Gastrocnemius medialis (tissue), 4 donors: ENCODE measurements at regions not wholly inside any gene's neighbourhood (a gene's known extent, or its start where the extent isn't known, plus 50 kb on each side); places are given as distances from the start of the nearest gene placed in this dataset.

Source experiments
- ATAC-seq, 2 donors: fragments of 150-250 bp; one replicate each; pipeline ENCODE4 v1.9.1; 2016
- DNase-seq, 2 donors: peaks; one replicate each; pipeline ENCODE4 v3.0.0-alpha.2; 2019
- H3K27ac ChIP-seq, 4 donors: fragments of 200-600 bp; sonication (generic); 1 replicate in 1 of 4; 2 replicates in 3 of 4; pipeline ENCODE4 v1.5.1; 2016 to 2018; ENCODE audit warnings: mild to moderate bottlenecking in 2 of 4, moderate library complexity in 1 of 4
- H3K27me3 ChIP-seq, 3 donors: fragments of 200-600 bp; sonication (generic) in 2 of 3; 1 replicate in 1 of 3; 2 replicates in 2 of 3; pipeline versions ENCODE4 v1.5.1 to v1.6.0; 2016 to 2019; ENCODE audit warnings: mild to moderate bottlenecking in 1 of 3, moderate library complexity in 1 of 3
- H3K36me3 ChIP-seq, 2 donors: fragments of 200-600 bp; sonication (generic) in 1 of 2; one replicate each; pipeline ENCODE4 v1.5.1; 2017 to 2018
- H3K4me1 ChIP-seq, 2 donors: fragments of 200-600 bp; sonication (generic) in 1 of 2; one replicate each; pipeline ENCODE4 v1.5.1; 2016 to 2017; ENCODE audit warnings: mild to moderate bottlenecking in 2 of 2
- H3K4me3 ChIP-seq, 4 donors: fragments of 200-600 bp; sonication (generic) in 3 of 4; 1 replicate in 1 of 4; 2 replicates in 3 of 4; pipeline ENCODE4 v1.5.1; 2016 to 2019; ENCODE audit warnings: mild to moderate bottlenecking in 2 of 4
- H3K9me3 ChIP-seq, 3 donors: fragments of 200-600 bp; sonication (generic) in 2 of 3; 1 replicate in 1 of 3; 2 replicates in 2 of 3; pipeline ENCODE4 v1.5.1; 2016 to 2019
- POLR2A ChIP-seq, 2 donors: fragments of 450-650 bp; IDR thresholded peaks; one replicate each; pipeline ENCODE4 v1.6.1; 2017; ENCODE audit warnings: antibody characterized with exemption in 2 of 2, mild to moderate bottlenecking in 2 of 2, moderate library complexity in 2 of 2
- in situ Hi-C, 4 donors: fragments of 200-750 bp; cut with MboI; loops; one replicate each; pipeline versions ENCODE4 v1.15.0 to v1.8.0; 2017; ENCODE audit warnings: low sequenced_read_pairs in 4 of 4
- intact Hi-C: fragments of 100-400 bp; cut with DNase I; formaldehyde crosslinking; loops from one replicate; pipeline ENCODE4 v1.15.1; 2023; ENCODE audit warnings: low total_unique reads
- TF ChIP-seq, protein P1 (sequence below), 5 experiments: fragments of 450-650 bp in 3 of 5; fragments of 200-600 bp in 2 of 5; sonication (generic) in 2 of 5; IDR thresholded peaks in 4 of 5; conservative IDR thresholded peaks in 1 of 5; 1 replicate in 4 of 5; 2 replicates in 1 of 5; pipeline ENCODE4 v1.5.1; 2016 to 2019; ENCODE audit warnings: antibody characterized with exemption in 5 of 5, mild to moderate bottlenecking in 3 of 5, moderate library complexity in 3 of 5

DNA sequence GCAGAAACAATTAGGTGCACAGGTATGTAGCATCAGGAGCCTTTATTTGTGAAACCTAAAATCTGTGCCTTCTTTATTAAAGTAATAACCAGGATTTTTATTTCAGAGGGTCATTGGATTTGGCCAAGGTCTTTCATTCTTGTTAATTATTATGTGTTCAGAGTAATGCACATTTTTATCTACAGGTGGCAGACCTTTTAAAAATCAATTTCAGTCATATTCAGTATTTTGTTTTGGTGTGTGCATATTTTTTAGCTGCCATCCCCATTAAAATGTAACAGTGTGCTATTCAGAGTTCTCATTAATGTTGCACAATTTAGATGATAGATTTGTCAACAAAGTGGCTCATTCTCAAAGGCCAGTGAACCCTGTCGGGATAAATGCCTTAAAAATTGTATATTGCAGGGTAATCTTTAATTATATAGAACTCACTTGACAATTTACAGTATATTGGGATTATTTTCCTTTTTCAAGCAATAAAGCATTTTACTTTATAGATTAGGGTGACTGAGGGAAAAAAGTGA lies 319.3 kb upstream of the SOX5 start:
- in situ Hi-C loops: no loop called here
- no peak overlapping the region for H3K27ac ChIP-seq
- H3K9me3 ChIP-seq: no peaks in the 10 kb centered on the region
- H3K4me3 ChIP-seq: no peak overlapping the region
- H3K4me1 ChIP-seq: no peaks in the 10 kb centered on the region
- no peak for DNase-seq
- intact Hi-C loops: no loop called here
- no peak for ATAC-seq
- TF ChIP-seq, protein P1, sequence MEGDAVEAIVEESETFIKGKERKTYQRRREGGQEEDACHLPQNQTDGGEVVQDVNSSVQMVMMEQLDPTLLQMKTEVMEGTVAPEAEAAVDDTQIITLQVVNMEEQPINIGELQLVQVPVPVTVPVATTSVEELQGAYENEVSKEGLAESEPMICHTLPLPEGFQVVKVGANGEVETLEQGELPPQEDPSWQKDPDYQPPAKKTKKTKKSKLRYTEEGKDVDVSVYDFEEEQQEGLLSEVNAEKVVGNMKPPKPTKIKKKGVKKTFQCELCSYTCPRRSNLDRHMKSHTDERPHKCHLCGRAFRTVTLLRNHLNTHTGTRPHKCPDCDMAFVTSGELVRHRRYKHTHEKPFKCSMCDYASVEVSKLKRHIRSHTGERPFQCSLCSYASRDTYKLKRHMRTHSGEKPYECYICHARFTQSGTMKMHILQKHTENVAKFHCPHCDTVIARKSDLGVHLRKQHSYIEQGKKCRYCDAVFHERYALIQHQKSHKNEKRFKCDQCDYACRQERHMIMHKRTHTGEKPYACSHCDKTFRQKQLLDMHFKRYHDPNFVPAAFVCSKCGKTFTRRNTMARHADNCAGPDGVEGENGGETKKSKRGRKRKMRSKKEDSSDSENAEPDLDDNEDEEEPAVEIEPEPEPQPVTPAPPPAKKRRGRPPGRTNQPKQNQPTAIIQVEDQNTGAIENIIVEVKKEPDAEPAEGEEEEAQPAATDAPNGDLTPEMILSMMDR (IDR thresholded peaks at IDR 0.05 in 4 of 5, conservative IDR thresholded peaks at IDR 0.05 in 1 of 5): no peak
- TF ChIP-seq POLR2A (IDR thresholded peaks at IDR 0.05): no peak
- no peaks in the 10 kb centered on the region for H3K36me3 ChIP-seq
- H3K27me3 ChIP-seq: no peaks in the 10 kb centered on the region

DNA sequence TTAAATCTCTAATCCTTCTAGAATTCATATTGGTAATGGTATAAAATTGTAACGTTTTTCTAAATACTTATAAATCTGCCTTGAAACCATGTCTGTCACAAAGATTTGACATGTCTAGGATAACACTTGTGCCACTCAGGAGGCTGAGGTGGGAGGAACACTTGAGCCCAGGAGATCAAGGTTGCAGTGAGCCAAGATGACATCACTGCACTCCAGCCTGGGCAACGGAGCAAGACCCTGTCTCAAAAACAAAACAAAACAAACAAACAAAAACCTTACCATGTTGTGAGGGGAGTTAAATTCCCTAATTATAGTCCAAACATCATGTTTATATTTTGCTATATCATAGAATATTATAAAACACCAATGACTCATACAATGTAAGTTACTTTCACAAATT lies 317.5 kb upstream of the SOX5 start:
- in situ Hi-C loops: no loop called here
- no peaks in the 10 kb centered on the region for H3K9me3 ChIP-seq
- H3K4me1 ChIP-seq: no peaks in the 10 kb centered on the region
- ATAC-seq (no peak), DNase-seq (no peak)
- no peaks in the 10 kb centered on the region for H3K27me3 ChIP-seq
- intact Hi-C loops: no loop called here
- no peak overlapping the region for H3K27ac ChIP-seq
- H3K4me3 ChIP-seq: no peak overlapping the region
- TF ChIP-seq, protein P1 (IDR thresholded peaks at IDR 0.05 in 4 of 5, conservative IDR thresholded peaks at IDR 0.05 in 1 of 5): no peak
- no peak for TF ChIP-seq POLR2A (IDR thresholded peaks at IDR 0.05)
- H3K36me3 ChIP-seq: no peaks in the 10 kb centered on the region

GRCh38 chr12:24256684-24257083 lies 307.2 kb upstream of the SOX5 start:
- Histone ChIP-seq H3K27ac (no peak overlapping the region), H3K9me3 (no peaks in the 10 kb centered on the region), H3K36me3 (no peaks in the 10 kb centered on the region), H3K4me3 (no peak overlapping the region), H3K27me3 (no peaks in the 10 kb centered on the region), H3K4me1 (no peaks in the 10 kb centered on the region)
- ATAC-seq (no peak), DNase-seq (no peak)
- TF ChIP-seq, protein P1 (IDR thresholded peaks at IDR 0.05 in 4 of 5, conservative IDR thresholded peaks at IDR 0.05 in 1 of 5): no peak
- TF ChIP-seq POLR2A (IDR thresholded peaks at IDR 0.05): no peak
- intact Hi-C loops: no loop called here
- in situ Hi-C loops: no loop called here

- H3K36me3 ChIP-seq: no peaks in the 10 kb centered on the region
- DNase-seq (no peak), ATAC-seq (no peak)
- intact Hi-C loops: no loop called here
- no peaks in the 10 kb centered on the region for H3K9me3 ChIP-seq
- H3K27ac ChIP-seq: no peak overlapping the region
- H3K4me1 ChIP-seq: no peaks in the 10 kb centered on the region
- no peaks in the 10 kb centered on the region for H3K27me3 ChIP-seq
- in situ Hi-C loops: no loop called here
- no peak overlapping the region for H3K4me3 ChIP-seq
- TF ChIP-seq, protein P1 (IDR thresholded peaks at IDR 0.05 in 4 of 5, conservative IDR thresholded peaks at IDR 0.05 in 1 of 5): no peak
- TF ChIP-seq POLR2A (IDR thresholded peaks at IDR 0.05): no peak
Measured at GRCh38 chr12:24255920-24256665, 306.6 kb upstream of the SOX5 start.
